ENCODE measurements at regions not wholly inside any gene's neighbourhood (a gene's known extent, or its start where the extent isn't known, plus 50 kb on each side); places are given as distances from the start of the nearest gene placed in this dataset.

GRCh38 chr1:229803626-229804217 is 177.7 kb downstream of the URB2 start:
- Histone ChIP-seq H3K4me3 (no peak overlapping the region), H3K9me3 (no peaks in the 10 kb centered on the region), H3K36me3 (no peaks in the 10 kb centered on the region), H3K27ac (no peak overlapping the region), H3K4me1 (no peaks in the 10 kb centered on the region), H3K27me3 (no peaks in the 10 kb centered on the region)
- no peak for DNase-seq
- TF ChIP-seq CTCF (IDR thresholded peaks at IDR 0.05) = no peak
- no peak for TF ChIP-seq POLR2A (IDR thresholded peaks at IDR 0.05)
- intact Hi-C loops (cut with DNase I; ENCODE audit: low total_unique reads) = no loop called here

- H3K4me1 ChIP-seq = no peaks in the 10 kb centered on the region
- TF ChIP-seq POLR2A (IDR thresholded peaks at IDR 0.05) = no peak
- no peak for TF ChIP-seq CTCF (IDR thresholded peaks at IDR 0.05)
- DNase-seq = no peak
- no peaks in the 10 kb centered on the region for H3K27me3 ChIP-seq
- no peaks in the 10 kb centered on the region for H3K36me3 ChIP-seq
- H3K27ac ChIP-seq = no peak overlapping the region
- no peaks in the 10 kb centered on the region for H3K9me3 ChIP-seq
- intact Hi-C loops (cut with DNase I; ENCODE audit: low total_unique reads) = no loop called here
- H3K4me3 ChIP-seq = no peak overlapping the region
Observed at GRCh38 chr1:229808272-229808671, 182.2 kb downstream of the URB2 start.

GRCh38 chr1:229810140-229810539 is 184.1 kb downstream of the URB2 start:
- Histone ChIP-seq H3K27ac (no peak overlapping the region), H3K4me3 (no peak overlapping the region), H3K27me3 (no peaks in the 10 kb centered on the region), H3K9me3 (no peaks in the 10 kb centered on the region), H3K36me3 (no peaks in the 10 kb centered on the region), H3K4me1 (no peaks in the 10 kb centered on the region)
- TF ChIP-seq POLR2A (IDR thresholded peaks at IDR 0.05) = no peak
- TF ChIP-seq CTCF (IDR thresholded peaks at IDR 0.05) = no peak
- intact Hi-C loops (cut with DNase I; ENCODE audit: low total_unique reads) = no loop called here
- DNase-seq = no peak

GRCh38 chr1:229810961-229811360 is 184.9 kb downstream of the URB2 start:
- no peak overlapping the region for H3K27ac ChIP-seq
- no peaks in the 10 kb centered on the region for H3K4me1 ChIP-seq
- no peak for DNase-seq
- H3K4me3 ChIP-seq = no peak overlapping the region
- H3K27me3 ChIP-seq = no peaks in the 10 kb centered on the region
- no peaks in the 10 kb centered on the region for H3K36me3 ChIP-seq
- TF ChIP-seq CTCF (IDR thresholded peaks at IDR 0.05) (no peak), POLR2A (IDR thresholded peaks at IDR 0.05) (no peak)
- intact Hi-C loops (cut with DNase I; ENCODE audit: low total_unique reads) = no loop called here
- H3K9me3 ChIP-seq = no peaks in the 10 kb centered on the region

GRCh38 chr1:229812148-229812547 is 186.1 kb downstream of the URB2 start:
- H3K9me3 ChIP-seq = no peaks in the 10 kb centered on the region
- no peak for DNase-seq
- no peak for TF ChIP-seq POLR2A (IDR thresholded peaks at IDR 0.05)
- no peak for TF ChIP-seq CTCF (IDR thresholded peaks at IDR 0.05)
- H3K36me3 ChIP-seq = no peaks in the 10 kb centered on the region
- intact Hi-C loops (cut with DNase I; ENCODE audit: low total_unique reads) = no loop called here
- H3K27me3 ChIP-seq = no peaks in the 10 kb centered on the region
- H3K4me3 ChIP-seq = no peak overlapping the region
- no peaks in the 10 kb centered on the region for H3K4me1 ChIP-seq
- H3K27ac ChIP-seq = no peak overlapping the region

Data from uterus (tissue), 3 donors.